22Rv1 (cell line): ENCODE measurements at regions not wholly inside any gene's neighbourhood (a gene's known extent, or its start where the extent isn't known, plus 50 kb on each side); places are given as distances from the start of the nearest gene placed in this dataset.

ENCODE experiments used
- ZFX ChIP-seq: fragments of 450-650 bp; IDR thresholded peaks from 2 replicates; pipeline ENCODE4 v1.6.1; 2017; ENCODE audit warnings: antibody characterized with exemption, borderline replicate concordance
- TF ChIP-seq, protein P1 (sequence below): fragments of 450-650 bp; IDR thresholded peaks from 2 replicates; pipeline ENCODE4 v1.5.1; 2017; ENCODE audit warnings: mild to moderate bottlenecking

GRCh38 chr18:53772293-53772692 is 452.2 kb downstream of the MBD2 start:
- TF ChIP-seq, protein P1, sequence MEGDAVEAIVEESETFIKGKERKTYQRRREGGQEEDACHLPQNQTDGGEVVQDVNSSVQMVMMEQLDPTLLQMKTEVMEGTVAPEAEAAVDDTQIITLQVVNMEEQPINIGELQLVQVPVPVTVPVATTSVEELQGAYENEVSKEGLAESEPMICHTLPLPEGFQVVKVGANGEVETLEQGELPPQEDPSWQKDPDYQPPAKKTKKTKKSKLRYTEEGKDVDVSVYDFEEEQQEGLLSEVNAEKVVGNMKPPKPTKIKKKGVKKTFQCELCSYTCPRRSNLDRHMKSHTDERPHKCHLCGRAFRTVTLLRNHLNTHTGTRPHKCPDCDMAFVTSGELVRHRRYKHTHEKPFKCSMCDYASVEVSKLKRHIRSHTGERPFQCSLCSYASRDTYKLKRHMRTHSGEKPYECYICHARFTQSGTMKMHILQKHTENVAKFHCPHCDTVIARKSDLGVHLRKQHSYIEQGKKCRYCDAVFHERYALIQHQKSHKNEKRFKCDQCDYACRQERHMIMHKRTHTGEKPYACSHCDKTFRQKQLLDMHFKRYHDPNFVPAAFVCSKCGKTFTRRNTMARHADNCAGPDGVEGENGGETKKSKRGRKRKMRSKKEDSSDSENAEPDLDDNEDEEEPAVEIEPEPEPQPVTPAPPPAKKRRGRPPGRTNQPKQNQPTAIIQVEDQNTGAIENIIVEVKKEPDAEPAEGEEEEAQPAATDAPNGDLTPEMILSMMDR, result no peak
- TF ChIP-seq ZFX, result no peak
